ENCODE measurements at regions not wholly inside any gene's neighbourhood (a gene's known extent, or its start where the extent isn't known, plus 50 kb on each side); places are given as distances from the start of the nearest gene placed in this dataset.

GRCh38 chr1:56359056-56359455 is 220.3 kb downstream of the PLPP3 start:
- H3K9me3 ChIP-seq (ENCODE audit: control insufficient read depth, low read length): no peaks in the 10 kb centered on the region
- H3K4me3 ChIP-seq (ENCODE audit: insufficient read depth, low read depth, low read length, poor library complexity, severe bottlenecking): no peak overlapping the region
- H3K4me1 ChIP-seq (ENCODE audit: control insufficient read depth, insufficient read depth, low read length, poor library complexity, severe bottlenecking): no peaks in the 10 kb centered on the region
- no peak for DNase-seq
- H3K27me3 ChIP-seq (replicated peaks; ENCODE audit: control insufficient read depth, insufficient read depth, low read length, poor library complexity, severe bottlenecking): no peaks in the 10 kb centered on the region
- no peak overlapping the region for H3K27ac ChIP-seq (ENCODE audit: insufficient read depth, low read length, poor library complexity, severe bottlenecking)
- H3K36me3 ChIP-seq (ENCODE audit: control insufficient read depth, insufficient read depth, low read length): no peaks in the 10 kb centered on the region

GRCh38 chr1:56357927-56358690 is 221.3 kb downstream of the PLPP3 start:
- no peaks in the 10 kb centered on the region for H3K9me3 ChIP-seq (ENCODE audit: control insufficient read depth, low read length)

GRCh38 chr1:56356376-56356990 is 222.9 kb downstream of the PLPP3 start:
- Histone ChIP-seq H3K9me3 (ENCODE audit: control insufficient read depth, low read length) (no peaks in the 10 kb centered on the region), H3K4me3 (ENCODE audit: insufficient read depth, low read depth, low read length, poor library complexity, severe bottlenecking) (no peak overlapping the region), H3K27me3 (replicated peaks; ENCODE audit: control insufficient read depth, insufficient read depth, low read length, poor library complexity, severe bottlenecking) (no peaks in the 10 kb centered on the region), H3K36me3 (ENCODE audit: control insufficient read depth, insufficient read depth, low read length) (no peaks in the 10 kb centered on the region), H3K4me1 (ENCODE audit: control insufficient read depth, insufficient read depth, low read length, poor library complexity, severe bottlenecking) (no peaks in the 10 kb centered on the region), H3K27ac (ENCODE audit: insufficient read depth, low read length, poor library complexity, severe bottlenecking) (no peak overlapping the region)
- no peak for DNase-seq

More at GRCh38 chr1:56357927-56358690, 221.3 kb downstream of the PLPP3 start:
- DNase-seq: no peak
- Histone ChIP-seq H3K36me3 (ENCODE audit: control insufficient read depth, insufficient read depth, low read length) (no peaks in the 10 kb centered on the region), H3K27me3 (replicated peaks; ENCODE audit: control insufficient read depth, insufficient read depth, low read length, poor library complexity, severe bottlenecking) (no peaks in the 10 kb centered on the region), H3K4me1 (ENCODE audit: control insufficient read depth, insufficient read depth, low read length, poor library complexity, severe bottlenecking) (no peaks in the 10 kb centered on the region), H3K4me3 (ENCODE audit: insufficient read depth, low read depth, low read length, poor library complexity, severe bottlenecking) (no peak overlapping the region), H3K27ac (ENCODE audit: insufficient read depth, low read length, poor library complexity, severe bottlenecking) (no peak overlapping the region)

GRCh38 chr1:56355918-56356317 is 223.4 kb downstream of the PLPP3 start:
- DNase-seq: no peak

GRCh38 chr1:56355422-56355821 is 223.9 kb downstream of the PLPP3 start:
- Histone ChIP-seq H3K4me1 (ENCODE audit: control insufficient read depth, insufficient read depth, low read length, poor library complexity, severe bottlenecking) (no peaks in the 10 kb centered on the region), H3K4me3 (ENCODE audit: insufficient read depth, low read depth, low read length, poor library complexity, severe bottlenecking) (no peak overlapping the region), H3K27me3 (replicated peaks; ENCODE audit: control insufficient read depth, insufficient read depth, low read length, poor library complexity, severe bottlenecking) (no peaks in the 10 kb centered on the region), H3K27ac (ENCODE audit: insufficient read depth, low read length, poor library complexity, severe bottlenecking) (no peak overlapping the region), H3K36me3 (ENCODE audit: control insufficient read depth, insufficient read depth, low read length) (no peaks in the 10 kb centered on the region), H3K9me3 (ENCODE audit: control insufficient read depth, low read length) (no peaks in the 10 kb centered on the region)
- no peak for DNase-seq

More at GRCh38 chr1:56355918-56356317, 223.4 kb downstream of the PLPP3 start:
- Histone ChIP-seq H3K27ac (ENCODE audit: insufficient read depth, low read length, poor library complexity, severe bottlenecking) (no peak overlapping the region), H3K9me3 (ENCODE audit: control insufficient read depth, low read length) (no peaks in the 10 kb centered on the region), H3K4me3 (ENCODE audit: insufficient read depth, low read depth, low read length, poor library complexity, severe bottlenecking) (no peak overlapping the region), H3K27me3 (replicated peaks; ENCODE audit: control insufficient read depth, insufficient read depth, low read length, poor library complexity, severe bottlenecking) (no peaks in the 10 kb centered on the region), H3K4me1 (ENCODE audit: control insufficient read depth, insufficient read depth, low read length, poor library complexity, severe bottlenecking) (no peaks in the 10 kb centered on the region), H3K36me3 (ENCODE audit: control insufficient read depth, insufficient read depth, low read length) (no peaks in the 10 kb centered on the region)

GRCh38 chr1:56345831-56346230 is 233.5 kb downstream of the PLPP3 start:
- H3K27me3 ChIP-seq (replicated peaks; ENCODE audit: control insufficient read depth, insufficient read depth, low read length, poor library complexity, severe bottlenecking): no peaks in the 10 kb centered on the region
- H3K27ac ChIP-seq (ENCODE audit: insufficient read depth, low read length, poor library complexity, severe bottlenecking): no peak overlapping the region
- no peaks in the 10 kb centered on the region for H3K4me1 ChIP-seq (ENCODE audit: control insufficient read depth, insufficient read depth, low read length, poor library complexity, severe bottlenecking)
- DNase-seq: no peak
- no peaks in the 10 kb centered on the region for H3K36me3 ChIP-seq (ENCODE audit: control insufficient read depth, insufficient read depth, low read length)
- H3K9me3 ChIP-seq (ENCODE audit: control insufficient read depth, low read length): no peaks in the 10 kb centered on the region
- H3K4me3 ChIP-seq (ENCODE audit: insufficient read depth, low read depth, low read length, poor library complexity, severe bottlenecking): no peak overlapping the region

GRCh38 chr1:56340977-56341376 is 238.4 kb downstream of the PLPP3 start:
- Histone ChIP-seq H3K27me3 (replicated peaks; ENCODE audit: control insufficient read depth, insufficient read depth, low read length, poor library complexity, severe bottlenecking) (no peaks in the 10 kb centered on the region), H3K27ac (ENCODE audit: insufficient read depth, low read length, poor library complexity, severe bottlenecking) (no peak overlapping the region), H3K4me3 (ENCODE audit: insufficient read depth, low read depth, low read length, poor library complexity, severe bottlenecking) (no peak overlapping the region), H3K36me3 (ENCODE audit: control insufficient read depth, insufficient read depth, low read length) (no peaks in the 10 kb centered on the region), H3K4me1 (ENCODE audit: control insufficient read depth, insufficient read depth, low read length, poor library complexity, severe bottlenecking) (no peaks in the 10 kb centered on the region), H3K9me3 (ENCODE audit: control insufficient read depth, low read length) (no peaks in the 10 kb centered on the region)
- no peak for DNase-seq

GRCh38 chr1:56339786-56340465 is 239.4 kb downstream of the PLPP3 start:
- H3K27me3 ChIP-seq (replicated peaks; ENCODE audit: control insufficient read depth, insufficient read depth, low read length, poor library complexity, severe bottlenecking): no peaks in the 10 kb centered on the region
- no peak overlapping the region for H3K4me3 ChIP-seq (ENCODE audit: insufficient read depth, low read depth, low read length, poor library complexity, severe bottlenecking)
- no peaks in the 10 kb centered on the region for H3K4me1 ChIP-seq (ENCODE audit: control insufficient read depth, insufficient read depth, low read length, poor library complexity, severe bottlenecking)
- no peaks in the 10 kb centered on the region for H3K36me3 ChIP-seq (ENCODE audit: control insufficient read depth, insufficient read depth, low read length)
- no peak for DNase-seq
- no peak overlapping the region for H3K27ac ChIP-seq (ENCODE audit: insufficient read depth, low read length, poor library complexity, severe bottlenecking)
- no peaks in the 10 kb centered on the region for H3K9me3 ChIP-seq (ENCODE audit: control insufficient read depth, low read length)

- Histone ChIP-seq H3K27me3 (replicated peaks; ENCODE audit: control insufficient read depth, insufficient read depth, low read length, poor library complexity, severe bottlenecking) (no peaks in the 10 kb centered on the region), H3K4me1 (ENCODE audit: control insufficient read depth, insufficient read depth, low read length, poor library complexity, severe bottlenecking) (no peaks in the 10 kb centered on the region), H3K36me3 (ENCODE audit: control insufficient read depth, insufficient read depth, low read length) (no peaks in the 10 kb centered on the region), H3K27ac (ENCODE audit: insufficient read depth, low read length, poor library complexity, severe bottlenecking) (no peak overlapping the region), H3K9me3 (ENCODE audit: control insufficient read depth, low read length) (no peaks in the 10 kb centered on the region), H3K4me3 (ENCODE audit: insufficient read depth, low read depth, low read length, poor library complexity, severe bottlenecking) (no peak overlapping the region)
- DNase-seq: no peak
Measured at GRCh38 chr1:56339093-56339492, 240.3 kb downstream of the PLPP3 start.

- Histone ChIP-seq H3K4me1 (ENCODE audit: control insufficient read depth, insufficient read depth, low read length, poor library complexity, severe bottlenecking) (no peaks in the 10 kb centered on the region), H3K4me3 (ENCODE audit: insufficient read depth, low read depth, low read length, poor library complexity, severe bottlenecking) (no peak overlapping the region), H3K36me3 (ENCODE audit: control insufficient read depth, insufficient read depth, low read length) (no peaks in the 10 kb centered on the region), H3K27me3 (replicated peaks; ENCODE audit: control insufficient read depth, insufficient read depth, low read length, poor library complexity, severe bottlenecking) (no peaks in the 10 kb centered on the region), H3K27ac (ENCODE audit: insufficient read depth, low read length, poor library complexity, severe bottlenecking) (no peak overlapping the region), H3K9me3 (ENCODE audit: control insufficient read depth, low read length) (no peaks in the 10 kb centered on the region)
- DNase-seq: no peak
Measured at GRCh38 chr1:56336982-56337381, 242.4 kb downstream of the PLPP3 start.
